LHCN-M2 (cell line): ENCODE measurements at regions not wholly inside any gene's neighbourhood (a gene's known extent, or its start where the extent isn't known, plus 50 kb on each side); places are given as distances from the start of the nearest gene placed in this dataset.

ENCODE experiments used
- DNase-seq: peaks from one replicate; pipeline ENCODE4 v3.0.0-alpha.2; 2012; ENCODE audit warnings: low read depth

DNA sequence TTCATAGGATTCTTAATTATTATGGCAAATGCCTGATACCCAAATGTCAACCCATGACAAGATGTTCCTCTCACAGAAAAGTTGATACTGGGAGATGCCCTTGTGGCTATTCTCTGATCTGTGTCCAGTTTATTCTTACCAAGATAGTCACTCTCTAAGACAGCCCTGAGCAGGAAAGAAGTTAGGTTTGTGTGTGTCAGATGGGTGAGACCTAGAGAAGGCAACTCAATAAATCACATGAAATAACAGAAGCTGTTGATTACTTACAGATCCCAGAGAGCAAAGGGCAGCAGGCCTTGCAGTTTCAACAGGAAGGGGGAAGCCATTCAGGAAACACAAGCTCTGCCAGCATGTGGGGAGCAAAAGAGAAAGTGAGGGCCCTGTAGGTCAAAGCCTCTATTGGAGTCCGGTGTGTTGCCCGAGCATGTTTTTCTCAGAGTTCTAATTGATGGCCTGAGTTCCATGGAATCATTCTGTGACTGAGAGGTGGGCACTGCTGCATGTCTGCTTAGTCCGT lies 1193.7 kb upstream of the CDH18 start:
- no peak for DNase-seq

DNA sequence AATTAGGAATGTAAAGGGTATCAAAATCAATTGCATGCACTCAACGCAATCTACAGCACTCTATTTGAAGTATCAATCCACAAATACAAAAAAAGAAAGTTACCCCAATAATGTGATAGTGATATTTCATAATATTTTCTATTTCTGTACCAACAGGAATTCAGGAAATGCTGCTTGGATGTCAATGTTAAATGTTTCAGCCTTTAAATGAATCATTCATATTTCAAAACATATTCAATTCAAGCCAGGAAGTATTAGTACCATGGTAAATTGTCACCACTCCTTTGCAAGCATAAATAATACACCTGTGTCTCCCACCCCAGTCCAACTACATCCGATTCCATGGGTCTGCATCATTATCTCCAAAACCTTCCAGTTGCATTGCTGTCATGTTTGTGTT lies 1185.5 kb upstream of the CDH18 start:
- DNase-seq: no peak

DNA sequence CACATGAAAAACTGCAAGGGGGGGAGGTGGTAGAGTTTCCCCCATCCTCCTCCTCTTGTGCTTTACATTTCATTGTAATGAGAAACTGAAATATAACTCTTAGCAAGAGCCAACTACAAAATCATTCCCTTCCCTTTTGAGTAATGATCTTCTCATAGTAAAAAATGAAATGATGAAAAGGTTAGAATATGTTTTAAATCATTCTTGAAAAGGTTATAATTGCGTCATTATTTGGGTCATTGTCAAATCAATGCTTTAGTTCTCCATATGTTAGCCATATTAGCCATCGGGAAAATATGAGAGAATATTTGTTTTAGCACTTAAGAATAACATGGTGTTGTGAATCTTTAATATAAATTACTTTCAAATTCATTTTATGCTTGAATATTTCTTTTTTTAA lies 1185.0 kb upstream of the CDH18 start:
- DNase-seq: no peak

DNA sequence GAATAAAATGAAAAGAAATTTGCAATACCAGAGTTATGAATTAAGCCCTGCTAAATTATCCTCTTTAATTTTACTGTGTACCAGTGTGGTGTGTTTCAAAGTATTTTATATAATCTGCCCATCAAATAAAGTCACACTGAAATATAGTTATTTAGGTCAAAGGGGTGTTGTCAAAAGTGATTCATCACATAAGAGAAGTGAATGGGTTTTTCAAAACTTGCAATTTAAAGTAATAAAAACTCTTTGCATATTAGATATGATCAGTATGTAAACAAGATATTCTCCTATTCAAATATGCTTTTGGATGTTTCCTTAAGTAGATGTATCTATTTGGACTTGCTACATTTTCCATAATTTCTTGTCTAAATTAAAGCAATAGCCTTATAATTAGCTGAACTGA lies 1183.0 kb upstream of the CDH18 start:
- DNase-seq: no peak

DNA sequence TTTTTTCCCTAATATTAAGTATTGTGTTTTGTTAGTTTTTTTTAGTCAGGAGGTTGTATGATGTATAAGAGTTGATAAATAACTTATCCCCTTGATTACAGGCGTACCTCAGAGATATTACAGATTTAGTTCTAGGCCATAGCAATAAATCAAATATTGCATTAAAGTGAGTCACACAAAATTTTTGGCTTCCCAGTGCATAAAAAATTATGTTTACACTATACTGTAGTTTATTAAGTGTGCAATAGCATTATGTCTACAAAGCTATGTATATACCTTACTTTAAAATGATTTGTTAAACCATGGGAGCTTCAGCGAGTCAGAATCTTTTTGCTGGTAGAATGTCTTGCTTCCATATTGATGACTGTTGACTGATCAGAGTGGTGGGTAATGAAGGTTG lies 1180.6 kb upstream of the CDH18 start:
- DNase-seq: no peak

DNA sequence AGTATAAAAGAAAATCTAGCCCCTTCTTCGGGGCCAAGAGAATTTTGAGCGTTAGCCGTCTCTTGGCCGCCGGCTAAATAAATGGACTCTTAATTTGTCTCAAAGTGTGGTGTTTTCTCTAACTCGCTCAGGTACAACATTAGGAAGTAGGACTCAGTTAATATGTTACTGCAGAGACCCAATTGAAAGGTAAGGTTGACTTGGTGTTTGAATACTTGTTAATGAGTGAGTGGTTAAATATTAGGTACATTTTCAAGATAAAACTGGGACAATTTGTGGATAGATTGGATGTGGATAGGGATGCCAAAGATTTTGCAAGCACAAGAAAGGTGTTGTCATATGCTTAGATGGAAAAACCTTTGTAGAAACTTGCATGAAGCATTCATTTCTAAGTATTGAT lies 1177.3 kb upstream of the CDH18 start:
- no peak for DNase-seq

DNA sequence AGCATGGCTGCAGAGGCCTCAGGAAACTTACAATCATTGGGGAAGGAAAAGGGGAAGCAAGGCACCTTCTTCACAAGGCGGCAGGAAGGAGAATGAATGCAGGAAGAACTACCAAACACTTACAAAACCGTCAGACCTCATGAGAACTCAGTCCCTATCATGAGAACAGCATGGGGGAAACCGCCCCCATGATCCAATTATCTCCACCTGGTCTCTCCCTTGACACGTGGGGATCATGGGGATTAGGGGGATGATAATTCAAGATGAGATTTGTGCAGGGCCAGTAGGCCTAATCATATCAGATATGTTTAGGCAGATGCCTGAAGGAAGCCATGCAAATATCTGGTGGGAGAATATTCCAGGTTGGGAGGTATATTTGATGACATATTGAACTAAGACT lies 1176.4 kb upstream of the CDH18 start:
- DNase-seq: no peak

DNA sequence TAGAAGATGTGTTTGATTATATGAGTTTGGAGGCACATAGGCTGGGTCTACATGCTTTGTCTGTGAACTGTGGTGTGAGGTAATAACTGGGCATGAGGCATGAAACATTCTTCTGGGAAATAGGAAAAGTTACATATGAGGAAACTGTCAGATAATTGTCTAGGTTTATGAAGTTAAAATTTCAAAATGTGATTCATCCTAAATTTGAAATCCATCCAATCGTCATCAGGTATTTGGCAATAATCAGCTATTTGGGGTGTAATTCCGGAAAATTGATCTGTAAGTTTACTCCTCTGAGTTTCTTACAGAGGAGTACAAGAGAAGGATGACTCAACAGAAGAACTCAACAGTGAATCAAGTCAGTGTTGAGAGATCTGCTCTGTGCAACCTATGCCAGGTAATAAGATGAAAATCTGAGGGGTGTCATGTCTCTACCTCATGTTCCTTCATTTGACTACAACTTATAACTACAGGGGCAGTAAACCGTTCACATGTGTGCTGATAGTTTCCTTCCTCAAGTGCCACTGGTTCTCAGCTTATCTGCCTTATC lies 1171.6 kb upstream of the CDH18 start:
- no peak for DNase-seq

DNA sequence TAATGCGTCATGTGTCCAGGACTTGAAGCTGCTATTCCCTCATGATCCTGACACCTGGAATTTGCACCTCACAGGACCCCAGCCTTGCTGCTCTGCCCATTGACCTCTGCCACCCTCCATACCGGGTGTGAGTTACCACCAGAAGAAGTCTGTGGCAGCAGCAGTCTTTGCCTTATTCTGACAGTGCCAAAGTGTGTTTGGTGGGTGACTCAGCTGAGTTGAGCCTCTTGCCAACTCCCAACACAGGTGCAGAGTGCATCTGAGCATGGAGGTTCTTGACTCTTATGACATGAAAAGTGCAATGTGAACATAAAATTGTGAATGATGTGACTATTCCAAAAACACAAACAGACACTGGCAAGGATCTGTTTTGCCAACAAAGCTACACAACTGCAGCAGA lies 1166.5 kb upstream of the CDH18 start:
- peak; percentile 37 for DNase-seq

DNA sequence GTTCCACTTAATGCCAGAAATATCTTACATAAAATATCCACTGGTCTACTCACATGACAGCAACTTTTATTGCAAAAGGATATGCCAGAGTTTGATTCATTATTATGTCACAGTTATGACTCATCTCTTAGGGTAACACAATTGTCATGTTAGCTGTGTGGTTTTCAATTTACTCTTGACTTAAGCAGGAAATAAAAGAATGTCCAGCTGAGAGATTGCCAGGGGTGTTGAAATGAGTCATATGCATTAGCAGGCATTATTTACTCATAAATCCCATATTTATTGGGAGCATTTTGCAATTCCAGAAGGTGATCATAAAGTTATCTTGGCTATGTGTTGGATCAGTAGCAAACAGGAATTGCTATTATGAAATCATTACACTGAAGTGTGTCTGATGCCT lies 1164.6 kb upstream of the CDH18 start:
- peak; percentile 89 for DNase-seq

DNA sequence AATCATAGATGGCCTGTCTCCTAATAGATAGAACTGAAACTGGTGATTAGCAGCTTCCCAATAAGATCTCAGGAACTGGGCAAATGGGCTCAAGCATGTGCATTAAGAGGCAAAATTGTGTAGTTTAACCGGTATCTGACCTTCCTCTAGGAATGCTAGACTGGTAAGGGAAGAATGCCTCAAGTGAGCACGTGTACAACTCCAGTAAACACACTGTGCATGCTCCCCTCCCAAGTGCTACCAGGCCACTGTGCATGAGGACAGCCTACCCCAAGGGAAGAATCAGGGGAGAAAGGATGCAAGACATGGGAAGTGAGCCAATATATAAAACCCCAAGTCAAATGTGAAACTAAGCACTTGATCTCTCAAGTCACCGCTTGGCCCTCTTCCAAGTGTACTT lies 1157.4 kb upstream of the CDH18 start:
- no peak for DNase-seq

DNA sequence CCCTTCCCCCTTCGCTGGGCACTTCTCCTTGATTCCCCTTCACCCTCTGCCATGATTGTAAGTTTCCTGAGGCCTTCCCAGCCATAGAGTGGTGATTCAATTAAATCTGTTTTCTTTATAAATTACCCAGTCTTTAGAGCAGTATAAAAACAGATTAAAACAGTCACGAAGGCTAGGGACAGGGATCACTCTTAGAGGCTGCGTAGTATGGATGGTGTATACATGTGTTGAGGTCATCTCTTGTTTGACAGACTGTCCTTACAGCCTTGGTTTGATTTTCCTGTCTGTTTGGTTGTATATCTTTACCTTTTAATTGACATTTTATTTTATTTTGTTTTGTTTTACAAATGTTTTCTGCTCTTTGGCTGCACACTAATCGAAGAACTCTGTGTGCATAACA lies 1155.7 kb upstream of the CDH18 start:
- no peak for DNase-seq

DNA sequence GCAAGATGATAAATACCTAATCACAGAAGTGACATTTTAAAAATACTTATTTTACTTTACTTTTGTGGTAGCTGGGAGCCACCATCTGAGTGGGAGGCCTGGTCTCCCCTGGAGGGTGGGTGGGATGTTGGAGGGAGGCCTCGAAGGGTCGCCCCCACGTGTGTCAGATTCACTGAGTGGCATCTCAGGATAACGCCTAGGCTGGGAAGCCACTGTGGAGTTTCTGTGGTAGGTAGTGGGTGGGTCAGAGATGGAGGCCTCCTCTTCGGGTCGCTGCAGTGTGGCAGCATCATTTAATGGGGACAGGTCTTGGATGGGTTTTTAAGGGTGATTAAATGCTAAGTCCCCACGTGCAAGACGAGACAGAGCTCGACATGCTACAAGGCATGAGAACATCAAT lies 1154.8 kb upstream of the CDH18 start:
- no peak for DNase-seq

DNA sequence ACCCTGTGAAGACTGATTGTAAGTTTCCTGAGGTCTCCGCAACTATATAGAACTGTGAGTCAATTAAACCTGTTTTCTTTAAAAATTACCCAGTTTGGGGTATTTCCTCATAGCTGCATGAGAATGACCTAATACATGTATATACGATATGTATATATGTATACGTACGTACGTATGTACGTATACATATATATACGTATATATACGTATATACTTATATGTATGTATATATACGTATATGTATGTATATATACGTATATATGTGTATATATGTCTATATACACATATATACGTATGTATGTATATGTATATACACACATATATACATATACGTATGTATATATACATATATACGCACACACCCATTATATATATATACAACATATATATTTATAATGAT lies 1153.0 kb upstream of the CDH18 start:
- no peak for DNase-seq

DNA sequence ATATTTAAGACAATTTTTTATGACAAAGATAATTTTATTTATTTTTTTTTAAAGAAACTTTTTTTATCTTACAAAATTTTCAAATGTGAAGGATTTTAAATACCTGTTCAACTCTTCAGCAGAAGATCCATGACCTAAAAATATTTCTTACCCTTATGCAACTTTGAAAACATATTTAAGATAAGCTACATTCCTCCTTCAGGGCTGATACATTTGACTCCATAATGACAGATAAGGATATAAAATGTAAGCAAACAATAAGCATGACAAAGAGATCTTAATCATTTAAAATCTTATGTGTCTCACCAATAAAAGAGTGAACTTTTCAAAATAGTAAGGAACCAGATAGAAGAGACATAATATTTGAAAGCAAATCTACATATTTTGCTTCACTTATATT lies 1138.2 kb upstream of the CDH18 start:
- DNase-seq: no peak

DNA sequence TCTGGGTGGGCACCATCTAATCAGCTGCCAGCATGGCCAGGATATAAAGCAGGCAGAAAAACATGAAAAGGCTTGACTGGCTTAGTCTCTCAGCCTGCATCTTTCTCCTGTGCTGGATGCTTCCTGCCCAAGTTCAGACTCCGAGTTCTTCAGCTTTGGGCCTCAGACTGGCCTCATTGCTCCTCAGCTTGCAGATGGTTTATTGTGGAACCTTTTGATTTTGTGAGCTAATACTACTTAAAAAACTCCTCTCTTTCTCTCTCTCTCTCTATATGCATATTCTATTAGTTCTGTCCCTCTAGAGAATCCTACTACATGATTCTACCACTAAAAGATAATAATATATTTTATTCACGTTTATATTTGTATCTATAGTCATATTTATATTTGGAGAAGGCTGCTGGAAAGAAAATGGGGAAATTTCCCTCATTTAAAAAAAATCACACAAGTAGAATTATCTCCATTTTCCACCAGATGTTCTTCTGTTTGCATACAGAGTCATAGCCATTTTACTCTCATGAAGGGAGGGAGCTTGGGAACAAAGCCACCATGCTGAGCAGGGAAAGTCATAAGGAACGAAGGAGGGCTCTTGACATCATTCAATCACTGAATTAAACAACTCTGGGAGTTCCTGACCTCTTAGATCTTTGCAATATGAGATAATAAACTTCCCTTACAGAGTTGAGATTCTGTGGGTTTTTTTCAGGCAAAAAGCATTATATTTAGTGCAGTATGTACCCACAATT lies 1137.4 kb upstream of the CDH18 start:
- DNase-seq: no peak

DNA sequence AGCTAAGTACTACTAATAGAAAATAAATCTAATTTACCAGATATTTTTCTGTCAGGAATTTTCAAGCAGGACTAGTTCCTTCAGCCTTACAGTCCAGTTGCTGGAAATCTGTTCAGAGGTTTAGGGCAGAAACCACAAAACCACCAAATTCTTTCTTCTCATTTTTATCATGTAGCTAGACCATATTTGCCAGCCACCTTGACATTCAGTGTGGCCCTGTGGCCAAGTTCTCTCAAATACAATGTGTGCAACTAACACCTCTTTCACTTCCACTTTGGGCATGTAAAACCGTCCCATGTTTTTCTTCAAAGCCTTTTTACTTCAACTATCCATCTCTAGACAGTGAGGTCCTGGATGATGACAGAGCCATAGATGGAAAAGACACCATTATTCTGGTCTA lies 1133.2 kb upstream of the CDH18 start:
- DNase-seq: peak; percentile 5

DNA sequence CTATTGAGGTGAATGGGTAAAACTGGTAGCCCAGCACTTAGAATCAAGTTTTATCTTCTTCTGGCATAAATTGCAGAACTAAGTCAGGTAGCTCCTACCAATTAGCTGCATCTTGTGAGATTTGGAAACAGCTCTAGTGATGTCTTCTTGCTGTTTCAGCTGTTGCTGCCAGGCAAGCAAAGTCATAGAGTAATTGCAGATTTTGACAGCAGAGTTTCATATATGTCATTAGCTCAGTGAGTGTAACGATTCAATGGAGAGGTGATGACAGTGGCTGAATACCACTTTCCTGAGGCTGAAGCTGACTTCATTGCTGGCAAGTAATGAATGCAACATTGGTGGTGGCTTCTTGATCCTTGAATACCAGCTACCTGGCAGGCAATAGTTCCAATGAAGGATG lies 1109.7 kb upstream of the CDH18 start:
- no peak for DNase-seq

DNA sequence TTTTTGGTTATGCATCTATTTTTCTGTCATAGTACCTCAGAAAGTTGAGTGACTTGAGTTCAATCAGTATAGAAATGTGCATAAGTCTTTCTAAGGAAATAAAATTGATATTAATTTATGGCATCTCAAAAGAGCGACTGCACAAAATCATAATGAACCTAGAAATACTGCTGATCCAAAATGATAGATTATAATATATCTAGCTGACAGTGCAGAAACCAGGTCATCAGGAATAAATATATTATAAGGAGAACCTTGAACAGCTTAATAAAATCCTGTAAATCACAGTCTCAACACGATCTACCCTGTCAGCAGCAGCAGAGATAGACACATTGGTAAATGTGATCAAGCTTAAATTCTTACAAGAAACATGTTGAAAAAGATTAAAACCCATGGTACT lies 1106.6 kb upstream of the CDH18 start:
- no peak for DNase-seq

DNA sequence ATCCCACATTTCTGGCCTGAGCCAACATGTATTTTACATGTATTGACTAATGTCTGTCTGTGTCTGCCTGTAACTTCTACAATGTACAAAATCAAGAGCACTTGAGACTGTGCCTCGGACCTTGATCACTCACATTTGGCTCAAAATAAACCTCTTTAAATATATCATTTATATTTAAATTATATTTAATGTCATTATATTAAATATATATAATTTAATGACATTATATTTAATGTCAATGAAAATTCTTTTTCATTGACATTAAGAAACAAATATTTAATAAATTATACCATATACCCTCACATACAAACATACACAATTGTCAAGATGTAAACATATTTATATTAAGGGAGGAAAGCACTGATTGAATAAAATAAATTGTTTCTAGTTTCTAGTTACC lies 1099.8 kb upstream of the CDH18 start:
- DNase-seq: no peak

DNA sequence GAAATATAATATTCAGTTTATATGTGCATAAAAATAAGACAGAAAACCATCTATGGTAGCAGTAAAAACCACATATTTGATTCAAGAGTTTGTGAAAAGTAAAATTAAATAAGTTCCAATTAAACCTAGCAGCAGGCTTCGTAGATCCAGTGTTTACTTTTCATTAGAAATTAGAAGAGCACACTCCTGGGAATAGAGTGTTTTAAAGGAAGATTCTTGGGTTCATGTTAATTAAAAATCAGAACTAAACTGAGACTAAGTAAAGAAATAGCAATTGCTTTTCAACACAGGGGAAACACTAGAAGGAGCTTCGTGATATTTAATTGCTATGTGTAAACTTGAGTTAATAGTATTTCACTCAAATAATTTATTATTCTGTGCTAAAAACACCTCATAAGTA lies 1097.8 kb upstream of the CDH18 start:
- no peak for DNase-seq

DNA sequence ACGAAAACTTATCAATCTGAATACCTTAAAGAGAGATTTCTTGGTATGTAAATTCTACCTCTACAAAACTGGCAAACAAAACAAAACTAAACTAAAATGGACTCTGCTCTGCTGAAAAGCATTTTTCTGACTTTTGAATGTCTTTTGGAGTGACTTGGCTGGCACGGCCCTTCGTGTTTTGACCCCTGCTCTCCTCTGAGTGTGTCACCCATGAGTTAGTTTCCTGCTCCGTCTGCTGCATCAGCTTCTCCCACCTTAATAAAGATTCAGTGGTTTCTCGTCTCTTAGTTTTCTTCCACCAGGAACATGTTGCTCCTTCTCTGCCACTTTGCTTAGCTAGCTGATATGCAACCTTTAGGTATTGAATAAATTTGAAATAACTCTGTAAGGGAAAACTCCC lies 1084.0 kb upstream of the CDH18 start:
- DNase-seq: no peak

DNA sequence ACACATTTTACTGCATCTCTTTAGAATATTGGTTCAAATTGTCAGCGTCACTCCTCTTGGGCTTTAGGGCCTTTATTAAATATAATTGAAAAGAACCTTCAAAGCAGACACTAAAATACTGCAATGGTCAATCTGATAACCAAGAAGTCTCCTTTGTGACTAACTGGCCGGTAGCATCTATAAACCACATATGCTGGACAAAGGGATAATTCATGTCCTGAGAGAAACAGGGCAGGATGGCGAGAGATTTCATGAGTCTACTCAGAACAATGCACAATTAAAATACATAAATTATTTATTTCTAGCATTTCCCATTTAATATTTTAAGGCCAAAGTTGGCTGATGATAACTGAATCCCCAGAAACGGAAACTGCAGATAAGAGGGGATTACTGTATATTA lies 1083.4 kb upstream of the CDH18 start:
- DNase-seq: no peak

DNA sequence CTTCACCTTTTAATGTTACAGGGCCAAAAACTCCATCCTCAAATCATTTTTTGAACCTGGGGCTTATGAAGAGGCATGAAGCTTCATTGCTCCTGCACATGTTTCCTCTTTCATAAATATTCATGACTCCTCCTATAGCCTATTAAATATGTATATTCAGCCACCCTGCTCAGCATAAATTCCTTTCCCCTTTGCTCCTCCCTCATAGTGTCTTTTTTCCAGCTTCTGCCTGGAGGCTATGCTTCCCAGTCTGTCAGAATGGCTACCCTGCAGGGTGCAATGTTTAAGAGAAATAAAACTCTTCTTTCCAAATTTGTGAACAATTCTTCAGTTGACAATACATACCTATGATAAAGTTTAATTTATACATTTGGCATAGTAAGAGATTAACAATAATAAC lies 1082.9 kb upstream of the CDH18 start:
- no peak for DNase-seq
